ENCODE measurements at regions not wholly inside any gene's neighbourhood (a gene's known extent, or its start where the extent isn't known, plus 50 kb on each side); places are given as distances from the start of the nearest gene placed in this dataset.

DNA sequence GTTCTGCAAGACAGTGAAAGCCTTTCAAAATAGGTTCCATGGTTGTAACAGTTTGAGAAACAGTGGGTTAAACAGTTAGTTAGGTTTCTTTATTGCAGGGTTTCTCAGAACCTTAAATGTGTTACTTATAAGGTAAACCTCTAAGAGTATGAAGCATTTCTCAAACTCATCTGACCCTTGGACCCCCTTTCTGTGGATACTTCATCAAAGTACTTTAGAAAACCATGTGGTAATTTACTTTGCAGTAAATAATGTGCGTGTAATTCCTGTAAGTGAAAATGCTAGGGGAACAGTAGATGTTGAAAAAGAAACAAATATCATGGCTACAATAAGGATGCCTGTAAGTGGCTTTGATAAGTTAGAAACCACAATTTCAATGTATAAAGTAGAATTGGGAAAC, 354.6 kb upstream of the RARB start:
- Histone ChIP-seq H3K9me2 (ENCODE audit: insufficient read depth, low read length) (no peaks in the 10 kb centered on the region), H2AFZ (ENCODE audit: low read length) (no peak overlapping the region), H3K79me2 (ENCODE audit: insufficient read depth, low read depth, low read length) (no peaks in the 10 kb centered on the region), H3K4me1 (ENCODE audit: insufficient read depth, low read length, poor library complexity, severe bottlenecking) (no peaks in the 10 kb centered on the region), H4K20me1 (ENCODE audit: insufficient read depth, low read length) (no peaks in the 10 kb centered on the region), H3K4me3 (ENCODE audit: low read depth, low read length, poor library complexity, severe bottlenecking) (no peak overlapping the region), H3K36me3 (ENCODE audit: insufficient read depth, low read length) (no peaks in the 10 kb centered on the region), H3K27ac (ENCODE audit: low read depth, low read length, poor library complexity, severe bottlenecking) (no peak overlapping the region), H3K4me2 (ENCODE audit: low read length) (no peak overlapping the region), H3K9me3 (ENCODE audit: low read length) (no peaks in the 10 kb centered on the region)
- no TSS peak for BruUV-seq (replicated peaks)
- intact Hi-C loops (cut with micrococcal nuclease; ENCODE audit: unreplicated experiment): no loop called here
- ChIA-PET POLR2A (interaction anchor here (0.7 kb wide), 1 partner anchor 19 kb away, joined by 3 read pairs; no protein-coding TSS in a partner anchor), CTCF (ENCODE audit: unreplicated experiment) (interaction anchor here (0.5 kb wide), 1 partner anchor 57 kb away, joined by 3 read pairs; no protein-coding TSS in a partner anchor)
- DNase-seq (ENCODE audit: low spot score): no peak
- no peak for TF ChIP-seq CTCF (conservative IDR thresholded peaks at IDR 0.05; ENCODE audit: low read length)
- TF ChIP-seq EZH2phosphoT487 (IDR thresholded peaks at IDR 0.05; ENCODE audit: borderline replicate concordance, low read depth, low read length): no peak

GRCh38 chr3:25074149-25074548, 353.9 kb upstream of the RARB start:
- no peak overlapping the region for H2AFZ ChIP-seq (ENCODE audit: low read length)
- TF ChIP-seq CTCF (conservative IDR thresholded peaks at IDR 0.05; ENCODE audit: low read length): no peak
- no peak for TF ChIP-seq EZH2phosphoT487 (IDR thresholded peaks at IDR 0.05; ENCODE audit: borderline replicate concordance, low read depth, low read length)
- H4K20me1 ChIP-seq (ENCODE audit: insufficient read depth, low read length): no peaks in the 10 kb centered on the region
- no peak overlapping the region for H3K4me3 ChIP-seq (ENCODE audit: low read depth, low read length, poor library complexity, severe bottlenecking)
- no peak for DNase-seq (ENCODE audit: low spot score)
- H3K9me3 ChIP-seq (ENCODE audit: low read length): no peaks in the 10 kb centered on the region
- ChIA-PET POLR2A (interaction anchor here (0.7 kb wide), 1 partner anchor 19 kb away, joined by 3 read pairs; no protein-coding TSS in a partner anchor), CTCF (ENCODE audit: unreplicated experiment) (interaction anchor here (0.5 kb wide), 1 partner anchor 58 kb away, joined by 3 read pairs; no protein-coding TSS in a partner anchor)
- intact Hi-C loops (cut with micrococcal nuclease; ENCODE audit: unreplicated experiment): no loop called here
- H3K36me3 ChIP-seq (ENCODE audit: insufficient read depth, low read length): no peaks in the 10 kb centered on the region
- H3K4me1 ChIP-seq (ENCODE audit: insufficient read depth, low read length, poor library complexity, severe bottlenecking): no peaks in the 10 kb centered on the region
- H3K27ac ChIP-seq (ENCODE audit: low read depth, low read length, poor library complexity, severe bottlenecking): no peak overlapping the region
- no TSS peak for BruUV-seq (replicated peaks)
- H3K9me2 ChIP-seq (ENCODE audit: insufficient read depth, low read length): no peaks in the 10 kb centered on the region
- no peak overlapping the region for H3K4me2 ChIP-seq (ENCODE audit: low read length)
- no peaks in the 10 kb centered on the region for H3K79me2 ChIP-seq (ENCODE audit: insufficient read depth, low read depth, low read length)

DNA sequence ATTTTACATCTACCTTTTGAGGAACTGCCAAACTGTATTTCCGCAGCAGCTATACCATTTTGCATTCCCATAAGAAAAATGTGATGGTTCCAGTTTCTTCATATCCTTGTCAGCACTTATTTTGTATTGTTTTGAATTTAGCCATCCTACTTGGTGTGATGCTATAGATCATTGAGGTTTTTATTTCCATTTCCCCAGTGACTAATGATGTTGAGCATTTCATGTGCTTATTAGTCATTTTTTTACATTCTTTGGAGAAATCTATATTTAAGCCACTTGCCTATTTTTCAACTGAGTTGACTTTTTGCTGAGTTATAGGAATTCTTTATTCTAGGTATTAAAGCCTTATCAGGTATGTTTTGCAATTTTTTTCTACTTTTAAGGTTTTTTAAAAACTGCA, 347.6 kb upstream of the RARB start:
- intact Hi-C loops (cut with micrococcal nuclease; ENCODE audit: unreplicated experiment): no loop called here
- H3K4me1 ChIP-seq (ENCODE audit: insufficient read depth, low read length, poor library complexity, severe bottlenecking): no peaks in the 10 kb centered on the region
- H3K9me2 ChIP-seq (ENCODE audit: insufficient read depth, low read length): no peaks in the 10 kb centered on the region
- BruUV-seq (replicated peaks): no TSS peak
- H2AFZ ChIP-seq (ENCODE audit: low read length): no peak overlapping the region
- no peaks in the 10 kb centered on the region for H4K20me1 ChIP-seq (ENCODE audit: insufficient read depth, low read length)
- no peak overlapping the region for H3K4me3 ChIP-seq (ENCODE audit: low read depth, low read length, poor library complexity, severe bottlenecking)
- ChIA-PET POLR2A (no interaction called here), CTCF (ENCODE audit: unreplicated experiment) (no interaction called here)
- no peaks in the 10 kb centered on the region for H3K36me3 ChIP-seq (ENCODE audit: insufficient read depth, low read length)
- H3K9me3 ChIP-seq (ENCODE audit: low read length): no peaks in the 10 kb centered on the region
- no peaks in the 10 kb centered on the region for H3K79me2 ChIP-seq (ENCODE audit: insufficient read depth, low read depth, low read length)
- no peak overlapping the region for H3K4me2 ChIP-seq (ENCODE audit: low read length)
- TF ChIP-seq CTCF (conservative IDR thresholded peaks at IDR 0.05; ENCODE audit: low read length) (no peak), EZH2phosphoT487 (IDR thresholded peaks at IDR 0.05; ENCODE audit: borderline replicate concordance, low read depth, low read length) (no peak)
- DNase-seq (ENCODE audit: low spot score): no peak
- no peak overlapping the region for H3K27ac ChIP-seq (ENCODE audit: low read depth, low read length, poor library complexity, severe bottlenecking)

Measured in OCI-LY7 (cell line).